Ovary (tissue), 3 donors: ENCODE measurements at regions not wholly inside any gene's neighbourhood (a gene's known extent, or its start where the extent isn't known, plus 50 kb on each side); places are given as distances from the start of the nearest gene placed in this dataset.

Experiments
- CTCF ChIP-seq, 3 donors: fragments of 450-650 bp in 2 of 3; fragments of 200-600 bp in 1 of 3; IDR thresholded peaks; one replicate each; pipeline versions ENCODE4 v1.5.1 to v1.8.0; 2016 to 2022; ENCODE audit warnings: antibody characterized with exemption in 3 of 3, mild to moderate bottlenecking in 1 of 3
- EP300 ChIP-seq: sonication (generic); formaldehyde crosslinking; IDR thresholded peaks from one replicate; pipeline ENCODE4 v1.6.1; 2017; ENCODE audit warnings: antibody characterized with exemption
- POLR2A ChIP-seq: fragments of 450-650 bp; IDR thresholded peaks from one replicate; pipeline ENCODE4 v1.6.1; 2017; ENCODE audit warnings: antibody characterized with exemption, mild to moderate bottlenecking, moderate library complexity
- donor health status: DM: no; HTN: no; CAD: no.

GRCh38 chr4:130648570-130648969 is 1552.6 kb downstream of the C4orf33 start:
- TF ChIP-seq POLR2A = no peak
- no peak for TF ChIP-seq CTCF (IDR thresholded peaks at IDR 0.05)
- TF ChIP-seq EP300 = no peak
